GM12892 (cell line): ENCODE measurements at regions not wholly inside any gene's neighbourhood (a gene's known extent, or its start where the extent isn't known, plus 50 kb on each side); places are given as distances from the start of the nearest gene placed in this dataset.

Experiments used
- DNase-seq: peaks from one replicate; pipeline ENCODE4 v3.0.0; 2011; ENCODE audit not compliant: insufficient read length
- FAIRE-seq: peaks from 2 replicates; lab custom pipeline; 2011; peaks lifted over from hg19 to GRCh38; lab: Jason Lieb, UNC
- POLR2A ChIP-seq: IDR thresholded peaks from 2 replicates; pipeline ENCODE4 v1.6.1; 2011; ENCODE audit warnings: low read depth, low read length, control low read depth
- POLR2AphosphoS5 ChIP-seq: IDR thresholded peaks from 2 replicates; pipeline ENCODE4 v1.6.1; 2011; ENCODE audit warnings: low read depth, low read length, control low read depth
- TAF1 ChIP-seq: IDR thresholded peaks from 2 replicates; pipeline ENCODE4 v1.6.1; 2011; ENCODE audit warnings: low read depth, mild to moderate bottlenecking, control low read depth, low read length, borderline replicate concordance

GRCh38 chr2:64727013-64727767 lies 73.5 kb upstream of the SERTAD2 start:
- FAIRE-seq (peak; percentile 95), DNase-seq (peak; percentile 24)
- TF ChIP-seq POLR2A (no peak), POLR2AphosphoS5 (no peak), TAF1 (no peak)

GRCh38 chr2:64727843-64728463 lies 74.2 kb upstream of the SERTAD2 start:
- no peak for TF ChIP-seq POLR2AphosphoS5
- no peak for TF ChIP-seq TAF1
- no peak for TF ChIP-seq POLR2A
- no peak for DNase-seq
- peak; percentile 46 for FAIRE-seq

GRCh38 chr2:64730551-64731262 lies 77.0 kb upstream of the SERTAD2 start:
- FAIRE-seq, result peak; percentile 87
- TF ChIP-seq POLR2A, result peak; percentile 31; the same call in 1 of the 2 replicates
- no peak for TF ChIP-seq POLR2AphosphoS5
- no peak for TF ChIP-seq TAF1
- no peak for DNase-seq

GRCh38 chr2:64731263-64731643 lies 77.5 kb upstream of the SERTAD2 start:
- DNase-seq (no peak), FAIRE-seq (no peak)
- TF ChIP-seq POLR2A (no peak), POLR2AphosphoS5 (no peak), TAF1 (no peak)

- FAIRE-seq (peak; percentile 51), DNase-seq (no peak)
- TF ChIP-seq POLR2AphosphoS5 (no peak), TAF1 (no peak), POLR2A (no peak)
These were observed 78.0 kb upstream of the SERTAD2 start for GRCh38 chr2:64731746-64732145.

- no peak for FAIRE-seq
These were observed 78.4 kb upstream of the SERTAD2 start for GRCh38 chr2:64732146-64732545.

GRCh38 chr2:64735504-64735903 lies 81.8 kb upstream of the SERTAD2 start:
- FAIRE-seq (no peak), DNase-seq (no peak)
- TF ChIP-seq POLR2A (no peak), TAF1 (no peak), POLR2AphosphoS5 (no peak)

More at GRCh38 chr2:64732146-64732545, 78.4 kb upstream of the SERTAD2 start:
- no peak for DNase-seq
- TF ChIP-seq TAF1, result no peak
- TF ChIP-seq POLR2A, result no peak
- TF ChIP-seq POLR2AphosphoS5, result no peak

- DNase-seq (no peak), FAIRE-seq (peak; percentile 67)
- TF ChIP-seq TAF1, result no peak
- no peak for TF ChIP-seq POLR2A
- no peak for TF ChIP-seq POLR2AphosphoS5
These were observed 83.8 kb upstream of the SERTAD2 start for GRCh38 chr2:64737547-64737946.

- TF ChIP-seq TAF1 (no peak), POLR2A (no peak), POLR2AphosphoS5 (no peak)
- DNase-seq (no peak), FAIRE-seq (no peak)
These were observed 84.3 kb upstream of the SERTAD2 start for GRCh38 chr2:64738026-64738425.

- TF ChIP-seq TAF1 (no peak), POLR2AphosphoS5 (no peak)
- no peak for DNase-seq
- FAIRE-seq, result no peak
These were observed 89.0 kb upstream of the SERTAD2 start for GRCh38 chr2:64742678-64743077.

- DNase-seq, result no peak
- FAIRE-seq, result no peak
- no peak for TF ChIP-seq POLR2A
- no peak for TF ChIP-seq TAF1
- TF ChIP-seq POLR2AphosphoS5, result no peak
These were observed 90.1 kb upstream of the SERTAD2 start for GRCh38 chr2:64743739-64744330.
